ENCODE measurements at regions not wholly inside any gene's neighbourhood (a gene's known extent, or its start where the extent isn't known, plus 50 kb on each side); places are given as distances from the start of the nearest gene placed in this dataset.

GRCh38 chr4:111961809-111962208, 183.4 kb upstream of the FAM241A start:
- Histone ChIP-seq H3K27me3 (ENCODE audit: control insufficient read depth in 2 of 2, insufficient read depth in 2 of 2, low read length in 2 of 2) (no peaks in the 10 kb centered on the region), H3K27ac (ENCODE audit: insufficient read depth, low read depth, low read length) (no peak overlapping the region), H3K9ac (replicated peaks; ENCODE audit: extremely low read depth, insufficient read depth, low read length) (no peak overlapping the region), H3K79me2 (ENCODE audit: control insufficient read depth, insufficient read depth, low read length) (no peaks in the 10 kb centered on the region), H3K4me2 (ENCODE audit: insufficient read depth, low read length) (no peak overlapping the region), H3K4me1 (ENCODE audit: control insufficient read depth, extremely low read depth, insufficient read depth, low read length) (peaks cover 16% of the 10 kb centered on the region), H3K9me3 (replicated peaks; ENCODE audit: control insufficient read depth, insufficient read depth, low read length) (no peaks in the 10 kb centered on the region), H2AFZ (ENCODE audit: low read depth, low read length) (no peak overlapping the region), H4K20me1 (replicated peaks; ENCODE audit: control insufficient read depth, extremely low read depth, insufficient read depth, low read length) (no peaks in the 10 kb centered on the region), H3K36me3 (ENCODE audit: control insufficient read depth in 2 of 2, extremely low read depth in 1 of 2, insufficient read depth in 2 of 2, low read length in 2 of 2) (no peaks in the 10 kb centered on the region), H3K9me1 (replicated peaks; ENCODE audit: control insufficient read depth, extremely low read depth, insufficient read depth, low read length) (no peaks in the 10 kb centered on the region), H3K4me3 (replicated peaks in 1 of 3; ENCODE audit: insufficient read depth in 1 of 3, low read depth in 1 of 3, low read length in 3 of 3) (no peak overlapping the region)
- DNase-seq (ENCODE audit: low read depth, low spot score) = no peak
- intact Hi-C loops (cut with micrococcal nuclease) = no loop called here
- CTCF ChIA-PET = interaction anchor here (0.8 to 1.2 kb wide), 2 partner anchors 9 to 10 kb away, joined by 3 to 4 read pairs; no protein-coding TSS in a partner anchor
- POLR2A ChIA-PET = no interaction called here
- BruUV-seq (replicated peaks) = no TSS peak
- TF ChIP-seq MYC (IDR thresholded peaks at IDR 0.05; ENCODE audit: low read depth, low read length) = no peak
- no peak for TF ChIP-seq GATA2 (IDR thresholded peaks at IDR 0.05; ENCODE audit: insufficient read depth, insufficient read length, low read depth, low read length)
- no peak for TF ChIP-seq POLR2A (IDR thresholded peaks at IDR 0.05; ENCODE audit: low read depth, low read length)
- TF ChIP-seq, protein P1, sequence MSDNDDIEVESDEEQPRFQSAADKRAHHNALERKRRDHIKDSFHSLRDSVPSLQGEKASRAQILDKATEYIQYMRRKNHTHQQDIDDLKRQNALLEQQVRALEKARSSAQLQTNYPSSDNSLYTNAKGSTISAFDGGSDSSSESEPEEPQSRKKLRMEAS (IDR thresholded peaks at IDR 0.05; ENCODE audit: insufficient read depth, insufficient read length) = no peak
- TF ChIP-seq JUN (IDR thresholded peaks at IDR 0.05; ENCODE audit: borderline replicate concordance, insufficient read depth, insufficient read length, low read depth) = no peak
- no peak for TF ChIP-seq FOS (IDR thresholded peaks at IDR 0.05; ENCODE audit: borderline replicate concordance, insufficient read depth, low read length)
- no peak for TF ChIP-seq CTCF (IDR thresholded peaks at IDR 0.05; ENCODE audit: extremely low read depth in 1 of 2, insufficient read depth in 1 of 2, low read depth in 1 of 2, low read length in 2 of 2)
- TF ChIP-seq POLR2AphosphoS5 (IDR thresholded peaks at IDR 0.05; ENCODE audit: insufficient read depth, low read depth, low read length) = no peak
- TF ChIP-seq EZH2 (IDR thresholded peaks at IDR 0.05; ENCODE audit: borderline replicate concordance, low read depth, low read length, severe bottlenecking) = no peak
- no peak for FAIRE-seq
- dilution Hi-C loops (cut with MboI; ENCODE audit: extremely low pct_ligation_motif_present, low sequenced_read_pairs) = no loop called here

Measured in endothelial cell of umbilical vein (primary cell).